Type B pancreatic cell (in vitro differentiated cells): ENCODE measurements at regions not wholly inside any gene's neighbourhood (a gene's known extent, or its start where the extent isn't known, plus 50 kb on each side); places are given as distances from the start of the nearest gene placed in this dataset.

Source experiments
- DNase-seq: peaks from one replicate; pipeline ENCODE4 v3.0.0; 2021; ENCODE audit warnings: mixed read lengths; ENCODE audit not compliant: unreplicated experiment; ENCODE audit errors: extremely low spot score
- H3K27ac Mint-ChIP-seq: 2 replicates; pipeline ENCODE4 v1.8.0; 2021; ENCODE audit warnings: mild to moderate bottlenecking, mixed read lengths
- H3K27me3 Mint-ChIP-seq: 2 replicates; pipeline ENCODE4 v1.8.0; 2021; ENCODE audit warnings: mixed read lengths
- H3K36me3 Mint-ChIP-seq: 2 replicates; pipeline ENCODE4 v1.8.0; 2021; ENCODE audit warnings: mixed read lengths
- H3K4me1 Mint-ChIP-seq: one replicate; pipeline ENCODE4 v1.8.0; 2021; ENCODE audit warnings: mixed read lengths; ENCODE audit not compliant: unreplicated experiment
- H3K4me3 Mint-ChIP-seq: 2 replicates; pipeline ENCODE4 v1.8.0; 2021; ENCODE audit warnings: mild to moderate bottlenecking, mixed read lengths
- H3K9me3 Mint-ChIP-seq: 2 replicates; pipeline ENCODE4 v1.8.0; 2021; ENCODE audit warnings: mixed read lengths
- TF ChIP-seq, protein P1 (sequence below): fragments of 200-600 bp; sonication (generic); conservative IDR thresholded peaks from 2 replicates; pipeline ENCODE4 v1.5.0; 2021; ENCODE audit warnings: antibody characterized with exemption, mild to moderate bottlenecking

DNA sequence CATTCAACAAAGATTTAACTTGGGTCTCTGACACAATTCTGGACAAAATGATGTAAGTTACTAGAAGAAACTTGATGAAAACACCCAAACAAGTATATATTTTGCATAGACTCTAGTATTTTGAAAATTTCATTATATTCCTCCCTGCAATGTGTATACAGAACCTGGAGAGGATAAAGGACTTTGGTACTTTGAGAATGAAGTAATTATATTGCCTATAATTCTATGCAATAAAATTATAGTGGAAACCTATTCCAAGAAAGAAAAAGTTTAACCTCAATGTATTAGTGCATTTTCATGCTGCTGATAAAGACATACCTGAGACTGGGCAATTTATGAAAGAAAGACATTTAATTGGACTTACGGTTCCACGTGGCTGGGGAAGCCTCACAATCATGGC, 1146.1 kb downstream of the KCNT2 start:
- H3K4me3 Mint-ChIP-seq = no peak overlapping the region
- no peak for DNase-seq
- H3K27ac Mint-ChIP-seq = no peak overlapping the region
- peaks cover 3% of the 10 kb centered on the region for H3K36me3 Mint-ChIP-seq
- H3K27me3 Mint-ChIP-seq = no peaks in the 10 kb centered on the region
- TF ChIP-seq, protein P1, sequence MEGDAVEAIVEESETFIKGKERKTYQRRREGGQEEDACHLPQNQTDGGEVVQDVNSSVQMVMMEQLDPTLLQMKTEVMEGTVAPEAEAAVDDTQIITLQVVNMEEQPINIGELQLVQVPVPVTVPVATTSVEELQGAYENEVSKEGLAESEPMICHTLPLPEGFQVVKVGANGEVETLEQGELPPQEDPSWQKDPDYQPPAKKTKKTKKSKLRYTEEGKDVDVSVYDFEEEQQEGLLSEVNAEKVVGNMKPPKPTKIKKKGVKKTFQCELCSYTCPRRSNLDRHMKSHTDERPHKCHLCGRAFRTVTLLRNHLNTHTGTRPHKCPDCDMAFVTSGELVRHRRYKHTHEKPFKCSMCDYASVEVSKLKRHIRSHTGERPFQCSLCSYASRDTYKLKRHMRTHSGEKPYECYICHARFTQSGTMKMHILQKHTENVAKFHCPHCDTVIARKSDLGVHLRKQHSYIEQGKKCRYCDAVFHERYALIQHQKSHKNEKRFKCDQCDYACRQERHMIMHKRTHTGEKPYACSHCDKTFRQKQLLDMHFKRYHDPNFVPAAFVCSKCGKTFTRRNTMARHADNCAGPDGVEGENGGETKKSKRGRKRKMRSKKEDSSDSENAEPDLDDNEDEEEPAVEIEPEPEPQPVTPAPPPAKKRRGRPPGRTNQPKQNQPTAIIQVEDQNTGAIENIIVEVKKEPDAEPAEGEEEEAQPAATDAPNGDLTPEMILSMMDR = no peak
- H3K9me3 Mint-ChIP-seq = peaks cover 6% of the 10 kb centered on the region
- no peaks in the 10 kb centered on the region for H3K4me1 Mint-ChIP-seq

DNA sequence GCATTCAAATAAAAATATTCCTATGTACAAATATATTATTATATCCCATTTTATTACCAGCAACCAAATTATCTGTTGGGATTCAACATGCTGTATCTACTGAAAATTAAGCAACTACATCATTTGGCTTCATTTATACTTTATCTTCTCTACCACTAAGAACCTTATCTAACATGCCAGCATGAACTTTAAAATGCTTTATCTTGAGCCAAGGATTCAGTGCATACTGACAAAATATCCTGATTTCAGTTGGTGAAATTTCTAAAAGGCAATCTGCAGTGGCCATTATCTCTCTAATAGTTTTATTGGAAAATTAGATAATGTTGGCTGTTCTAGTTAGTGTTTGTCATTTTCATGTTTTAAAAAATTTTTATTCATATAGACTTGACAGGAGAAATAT, 1149.9 kb downstream of the KCNT2 start:
- H3K9me3 Mint-ChIP-seq = peaks cover 6% of the 10 kb centered on the region
- H3K4me3 Mint-ChIP-seq = no peak overlapping the region
- H3K27me3 Mint-ChIP-seq = no peaks in the 10 kb centered on the region
- H3K36me3 Mint-ChIP-seq = peaks cover 3% of the 10 kb centered on the region
- TF ChIP-seq, protein P1 = no peak
- no peak overlapping the region for H3K27ac Mint-ChIP-seq
- DNase-seq = no peak
- no peaks in the 10 kb centered on the region for H3K4me1 Mint-ChIP-seq

DNA sequence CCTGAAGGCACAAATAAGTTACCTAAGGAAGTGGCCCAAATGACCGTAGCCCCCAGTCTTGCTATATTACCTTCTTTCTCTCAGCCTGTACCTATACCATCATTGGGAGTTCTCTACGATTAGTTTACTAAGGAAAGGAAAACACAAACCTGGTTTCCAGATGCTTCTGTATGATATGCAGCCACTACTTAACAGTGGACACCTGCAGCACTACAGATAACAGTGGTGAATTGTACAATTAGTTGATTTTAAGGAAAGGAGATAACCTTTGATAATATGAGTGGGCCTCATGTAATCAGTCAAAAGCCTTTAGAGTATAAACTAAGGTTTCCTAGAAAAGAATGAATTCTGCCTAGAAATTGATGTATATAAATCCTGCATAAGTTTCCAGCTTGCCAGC, 1157.4 kb downstream of the KCNT2 start:
- H3K4me1 Mint-ChIP-seq = no peaks in the 10 kb centered on the region
- no peaks in the 10 kb centered on the region for H3K36me3 Mint-ChIP-seq
- H3K27ac Mint-ChIP-seq = no peak overlapping the region
- H3K9me3 Mint-ChIP-seq = peaks cover 2% of the 10 kb centered on the region
- no peak for DNase-seq
- H3K4me3 Mint-ChIP-seq = no peak overlapping the region
- no peaks in the 10 kb centered on the region for H3K27me3 Mint-ChIP-seq
- TF ChIP-seq, protein P1 = no peak

DNA sequence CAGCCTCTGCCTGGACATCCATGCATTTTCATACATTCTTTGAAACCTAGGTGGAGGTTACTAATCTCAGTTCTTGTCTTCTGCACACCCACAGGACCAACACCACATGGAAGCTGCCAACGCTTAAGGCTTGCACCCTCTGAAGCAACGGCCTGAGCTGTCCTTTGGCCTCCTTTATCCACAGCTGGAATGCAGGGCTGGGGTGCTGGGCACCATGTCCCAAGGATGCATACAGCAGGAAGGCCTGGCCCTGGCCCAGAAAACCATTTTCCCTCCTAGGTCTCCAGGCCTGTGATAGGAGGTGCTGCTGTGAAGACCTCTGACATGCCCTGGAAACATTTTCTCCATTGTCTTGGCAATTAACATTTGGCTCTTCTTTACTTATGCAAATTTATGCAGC, 1168.6 kb downstream of the KCNT2 start:
- Mint-ChIP-seq H3K9me3 (no peaks in the 10 kb centered on the region), H3K27ac (no peak overlapping the region), H3K4me3 (no peak overlapping the region), H3K36me3 (no peaks in the 10 kb centered on the region), H3K4me1 (no peaks in the 10 kb centered on the region), H3K27me3 (no peaks in the 10 kb centered on the region)
- no peak for DNase-seq
- TF ChIP-seq, protein P1 = no peak

DNA sequence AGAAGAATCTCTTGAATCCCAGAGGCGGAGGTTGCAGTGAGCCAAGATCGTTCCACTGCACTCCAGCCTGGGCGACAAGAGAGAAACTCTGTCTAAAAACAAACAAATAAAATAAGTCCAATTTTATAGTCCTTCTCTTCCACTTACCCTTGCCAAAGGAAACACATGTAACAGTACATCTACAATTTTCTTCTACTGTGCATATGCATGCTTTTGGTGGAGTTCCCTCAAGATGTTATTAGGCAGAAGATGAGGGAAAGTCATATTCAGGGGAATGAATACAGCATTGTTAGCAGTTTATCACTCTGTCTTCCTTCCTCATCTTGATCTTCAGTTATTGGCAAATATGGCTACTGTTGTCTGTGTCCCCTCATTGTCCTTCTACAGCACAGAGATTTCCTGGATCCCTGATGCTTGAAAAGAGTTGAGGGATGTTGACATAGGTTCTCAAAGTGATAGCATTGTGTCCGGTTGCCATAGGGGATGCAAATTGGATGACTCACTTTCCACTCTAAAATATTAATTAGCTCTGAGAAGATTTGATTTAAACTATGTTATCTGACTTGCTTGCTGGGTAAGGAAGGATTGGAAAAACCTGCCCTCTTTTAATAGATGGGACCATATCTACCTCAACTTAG, 1173.6 kb downstream of the KCNT2 start:
- Mint-ChIP-seq H3K9me3 (no peaks in the 10 kb centered on the region), H3K27ac (no peak overlapping the region)

More for the DNA sequence above, 1173.6 kb downstream of the KCNT2 start:
- DNase-seq = no peak
- Mint-ChIP-seq H3K4me1 (no peaks in the 10 kb centered on the region), H3K36me3 (no peaks in the 10 kb centered on the region), H3K27me3 (no peaks in the 10 kb centered on the region), H3K4me3 (no peak overlapping the region)
- TF ChIP-seq, protein P1 = no peak
